Activated T-helper 1 cell treated with Interleukin-2 at 50 U/mL for 16 hours (primary cell): ENCODE measurements at regions not wholly inside any gene's neighbourhood (a gene's known extent, or its start where the extent isn't known, plus 50 kb on each side); places are given as distances from the start of the nearest gene placed in this dataset.

ENCODE experiments used
- DNase-seq: peaks from one replicate; pipeline ENCODE4 v3.0.0-alpha.2; 2020; ENCODE audit warnings: low read depth

GRCh38 chr16:51321251-51321650, 170.2 kb upstream of the SALL1 start:
- DNase-seq: no peak

- no peak for DNase-seq
Observed at GRCh38 chr16:51317575-51317974, 166.5 kb upstream of the SALL1 start.

GRCh38 chr16:51313198-51313597, 162.1 kb upstream of the SALL1 start:
- DNase-seq: no peak

GRCh38 chr16:51312363-51313150, 161.5 kb upstream of the SALL1 start:
- DNase-seq: no peak

- no peak for DNase-seq
Observed at GRCh38 chr16:51310159-51310558, 159.1 kb upstream of the SALL1 start.

GRCh38 chr16:51306886-51307595, 156.0 kb upstream of the SALL1 start:
- no peak for DNase-seq

- no peak for DNase-seq
Observed at GRCh38 chr16:51306116-51306515, 155.0 kb upstream of the SALL1 start.

- DNase-seq: no peak
Observed at GRCh38 chr16:51305337-51305736, 154.3 kb upstream of the SALL1 start.

- DNase-seq: no peak
Observed at GRCh38 chr16:51302042-51302441, 151.0 kb upstream of the SALL1 start.

- no peak for DNase-seq
Observed at GRCh38 chr16:51298800-51299199, 147.7 kb upstream of the SALL1 start.

- DNase-seq: no peak
Observed at GRCh38 chr16:51290442-51291285, 139.6 kb upstream of the SALL1 start.

- DNase-seq: no peak
Observed at GRCh38 chr16:51289336-51289735, 138.3 kb upstream of the SALL1 start.

- DNase-seq: no peak
Observed at GRCh38 chr16:51287121-51287755, 136.2 kb upstream of the SALL1 start.

- DNase-seq: no peak
Observed at GRCh38 chr16:51286272-51286671, 135.2 kb upstream of the SALL1 start.

GRCh38 chr16:51276336-51276735, 125.3 kb upstream of the SALL1 start:
- DNase-seq: no peak

- no peak for DNase-seq
Observed at GRCh38 chr16:51272420-51272819, 121.3 kb upstream of the SALL1 start.

GRCh38 chr16:51271156-51271701, 120.2 kb upstream of the SALL1 start:
- no peak for DNase-seq

GRCh38 chr16:51268237-51268636, 117.2 kb upstream of the SALL1 start:
- DNase-seq: no peak

- DNase-seq: no peak
Observed at GRCh38 chr16:51267681-51268080, 116.6 kb upstream of the SALL1 start.

GRCh38 chr16:51262428-51262827, 111.4 kb upstream of the SALL1 start:
- DNase-seq: no peak

GRCh38 chr16:51261919-51262318, 110.8 kb upstream of the SALL1 start:
- no peak for DNase-seq
